HFF-Myc (cell line): ENCODE measurements at regions not wholly inside any gene's neighbourhood (a gene's known extent, or its start where the extent isn't known, plus 50 kb on each side); places are given as distances from the start of the nearest gene placed in this dataset.

Experiments used
- DNase-seq: peaks from one replicate; pipeline ENCODE4 v3.0.0-alpha.2; 2011; ENCODE audit warnings: low read depth; ENCODE audit errors: extremely low read depth
- H3K4me3 ChIP-seq: replicated peaks from 2 replicates; pipeline ENCODE4 v1.5.1; 2011; ENCODE audit warnings: low read depth, mild to moderate bottlenecking, control low read depth, low read length
- CTCF ChIP-seq: IDR thresholded peaks from 2 replicates; pipeline ENCODE4 v1.5.1; 2012; ENCODE audit warnings: mild to moderate bottlenecking, low read depth, low read length, control low read depth; ENCODE audit errors: missing control alignments

DNA sequence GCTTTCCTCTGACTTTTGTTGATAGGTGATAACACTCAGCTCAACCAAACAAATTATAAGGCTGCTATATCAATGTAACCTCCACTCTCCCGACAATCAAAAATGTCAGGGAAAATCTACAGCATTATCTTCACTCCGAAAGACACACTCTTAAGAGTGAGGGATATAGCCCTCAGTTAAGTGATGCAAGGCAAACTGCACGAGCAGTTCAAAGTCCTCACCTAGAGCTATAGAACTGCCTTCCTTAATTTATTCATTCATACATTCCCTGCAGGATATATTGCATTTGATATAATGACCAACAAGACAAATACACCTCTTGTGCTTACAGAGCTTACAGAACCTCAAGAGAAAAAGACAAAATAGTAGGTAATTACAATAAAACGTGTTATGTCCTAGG lies 378.1 kb downstream of the ELAVL2 start:
- TF ChIP-seq CTCF = no peak
- DNase-seq = no peak
- H3K4me3 ChIP-seq = no peak overlapping the region

- DNase-seq = no peak
- no peak overlapping the region for H3K4me3 ChIP-seq
- no peak for TF ChIP-seq CTCF
These were observed 374.1 kb downstream of the ELAVL2 start for GRCh38 chr9:23451802-23452418.

DNA sequence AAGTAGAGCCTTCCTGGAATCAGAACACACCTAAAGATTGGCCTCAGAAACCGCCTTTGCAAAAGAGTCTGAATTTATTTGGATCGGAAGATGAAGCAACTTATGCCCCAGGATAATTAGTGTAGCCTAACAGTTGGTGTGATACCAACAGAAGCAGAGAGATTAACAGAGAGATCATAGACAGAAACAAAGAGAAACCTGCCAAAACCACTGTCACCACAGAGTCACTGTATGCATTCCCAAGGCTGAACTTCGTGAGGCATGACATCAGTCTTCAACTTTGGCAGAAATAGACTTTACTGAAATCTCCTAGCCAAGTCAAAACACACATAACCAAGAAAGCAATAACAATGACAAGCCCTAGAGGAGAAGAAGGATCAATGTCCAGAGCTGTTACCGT lies 361.8 kb downstream of the ELAVL2 start:
- DNase-seq = no peak
- no peak overlapping the region for H3K4me3 ChIP-seq
- no peak for TF ChIP-seq CTCF

- DNase-seq = no peak
- H3K4me3 ChIP-seq = no peak overlapping the region
- TF ChIP-seq CTCF = no peak
These were observed 358.8 kb downstream of the ELAVL2 start for GRCh38 chr9:23467276-23467675.

DNA sequence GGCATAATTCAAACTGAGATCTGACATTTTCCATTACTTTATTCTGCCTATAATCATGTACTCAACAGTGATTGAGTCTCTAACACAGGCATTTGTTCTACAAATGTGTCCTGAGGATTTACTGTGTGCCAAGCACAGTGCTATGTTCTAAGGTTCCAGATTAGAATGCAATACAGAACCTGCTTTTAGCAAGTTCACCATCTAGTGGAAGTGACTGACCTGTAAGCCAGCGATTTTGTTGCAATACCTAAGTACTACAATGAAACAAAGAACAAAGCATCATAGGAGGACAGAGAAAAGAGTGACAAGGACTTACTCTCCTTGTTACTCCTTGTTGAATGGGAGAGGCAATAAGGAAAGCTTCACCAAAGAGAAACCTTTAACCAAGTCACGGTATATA lies 348.1 kb downstream of the ELAVL2 start:
- TF ChIP-seq CTCF = no peak
- H3K4me3 ChIP-seq = no peak overlapping the region
- DNase-seq = no peak

DNA sequence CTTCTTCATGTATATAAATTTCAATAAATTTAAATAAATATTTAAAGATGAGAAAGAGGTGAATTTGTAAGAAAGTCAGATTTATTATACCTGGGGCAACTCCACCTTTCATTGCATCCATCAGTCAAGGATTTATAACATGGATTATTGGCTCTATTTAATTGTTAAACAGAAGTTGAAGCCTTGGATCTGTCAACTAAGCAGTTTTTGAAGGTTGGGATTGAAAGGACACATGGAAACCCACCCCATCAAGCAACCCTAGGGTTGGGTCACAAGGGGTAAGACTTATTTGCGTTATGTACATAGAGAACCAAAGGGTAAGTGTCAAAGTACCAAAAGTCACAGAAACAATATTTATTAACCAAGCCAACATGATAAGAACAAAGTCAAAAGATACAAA lies 342.5 kb downstream of the ELAVL2 start:
- no peak for DNase-seq
- TF ChIP-seq CTCF = no peak
- H3K4me3 ChIP-seq = no peak overlapping the region
